Lung (tissue), 11 donors: ENCODE measurements at regions not wholly inside any gene's neighbourhood (a gene's known extent, or its start where the extent isn't known, plus 50 kb on each side); places are given as distances from the start of the nearest gene placed in this dataset.

ENCODE experiments used
- ATAC-seq: fragments of 200-7000 bp; cut with Tn5 transposase; one replicate; pipeline ENCODE4 v1.9.1; 2020; ENCODE audit warnings: moderate number of reproducible peaks; ENCODE audit not compliant: insufficient read depth, low FRiP score
- DNase-seq, 3 donors: peaks; one replicate each; pipeline ENCODE4 v3.0.0-alpha.2; 2013 to 2017
- H3K27ac ChIP-seq, 2 donors: one replicate each; pipeline ENCODE4 v1.5.1; 2013; ENCODE audit warnings: mild to moderate bottlenecking in 2 of 2, moderate library complexity in 2 of 2, control low read depth in 1 of 2, inconsistent platforms in 1 of 2, low read depth in 1 of 2, low read length in 1 of 2
- H3K27me3 ChIP-seq, 3 donors: one replicate each; pipeline ENCODE4 v1.5.1; 2013; ENCODE audit warnings: low read length in 2 of 3; ENCODE audit not compliant: control insufficient read depth in 3 of 3, insufficient read depth in 3 of 3
- H3K36me3 ChIP-seq, 4 donors: one replicate each; pipeline ENCODE4 v1.5.1; 2013; ENCODE audit warnings: low read length in 4 of 4, mild to moderate bottlenecking in 1 of 4, moderate library complexity in 1 of 4; ENCODE audit not compliant: control insufficient read depth in 4 of 4, insufficient read depth in 4 of 4
- H3K4me1 ChIP-seq, 5 donors: one replicate each; pipeline ENCODE4 v1.5.1; 2013; ENCODE audit warnings: low read length in 5 of 5, mild to moderate bottlenecking in 2 of 5, moderate library complexity in 1 of 5; ENCODE audit not compliant: control insufficient read depth in 5 of 5, insufficient read depth in 5 of 5
- H3K4me3 ChIP-seq: one replicate; pipeline ENCODE4 v1.5.1; 2013; ENCODE audit warnings: mild to moderate bottlenecking, control low read depth, moderate library complexity
- H3K9ac ChIP-seq, 2 donors: one replicate each; pipeline ENCODE4 v1.5.1; 2013; ENCODE audit warnings: low read length in 2 of 2, control low read depth in 1 of 2; ENCODE audit not compliant: insufficient read depth in 1 of 2
- H3K9me3 ChIP-seq, 4 donors: one replicate each; pipeline ENCODE4 v1.5.1; 2013; ENCODE audit warnings: low read length in 3 of 4, mild to moderate bottlenecking in 1 of 4, moderate library complexity in 1 of 4; ENCODE audit not compliant: control insufficient read depth in 4 of 4, insufficient read depth in 3 of 4
- CTCF ChIP-seq: IDR thresholded peaks from 2 replicates; pipeline ENCODE4 v1.5.1; 2012; ENCODE audit warnings: mild to moderate bottlenecking; ENCODE audit errors: control extremely low read depth, extremely low read depth
- WGBS, 2 donors: extraction: QIAGEN DNeasy Blood & Tissue Kit; methylation state at CpG; one replicate each; pipeline ENCODE4 v1.1.7; 2013; 5-methylcytosine and 5-hydroxymethylcytosine counted together
- donor health status: control.
- donor health status: control.
- donor health status: Bipolar disorder and iron deficiency.
- donor health status: healthy.
- donor health status: DM: yes; HTN: yes; CAD: no.

DNA sequence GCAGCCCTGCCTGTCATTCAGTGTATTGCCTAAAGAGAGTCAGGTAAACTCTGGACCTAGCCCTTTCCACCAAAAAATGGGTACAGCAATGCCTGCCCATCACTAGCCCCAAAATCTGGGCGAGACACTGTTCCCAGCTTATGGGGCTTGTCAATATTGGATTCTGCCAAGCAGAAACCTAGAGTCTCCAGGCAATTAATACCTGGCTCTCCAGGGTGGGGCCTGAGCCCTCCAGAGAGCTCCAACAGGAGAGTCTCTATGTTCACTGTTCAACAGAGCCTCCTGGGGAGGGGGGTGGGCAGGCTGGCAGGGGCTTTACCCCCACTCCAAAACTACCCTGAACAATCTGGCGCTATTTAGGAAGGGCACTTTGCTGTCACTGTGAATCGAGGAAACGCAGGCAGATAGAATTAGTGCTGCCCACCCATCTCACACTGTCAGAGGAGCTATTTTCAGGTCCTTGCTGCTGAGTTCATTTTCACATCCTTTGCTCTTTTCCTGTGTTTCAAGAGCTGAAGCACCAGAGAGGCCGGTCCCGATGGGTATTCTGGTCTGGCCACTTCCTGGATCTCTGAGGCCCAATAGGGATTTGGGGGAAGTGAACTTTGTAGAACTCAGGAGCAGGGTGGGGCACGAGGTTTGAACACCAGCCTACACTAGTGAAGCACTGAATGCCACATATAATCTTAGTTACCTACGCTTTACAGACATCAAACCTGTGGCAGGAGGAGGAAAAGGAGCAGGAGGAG, 121.8 kb downstream of the C5orf15 start:
- TF ChIP-seq CTCF = no peak
- WGBS, 2 donors = 44 to 56% methylated on average over 8 of the region's 8 CpGs
- H3K9ac ChIP-seq = no peak overlapping the region
- no peak for ATAC-seq
- H3K4me1 ChIP-seq = peaks cover 0 to 6% (median 0%) of the 10 kb centered on the region in 5 donors
- H3K27me3 ChIP-seq = no peaks in the 10 kb centered on the region
- no peak for DNase-seq
- H3K9me3 ChIP-seq = no peaks in the 10 kb centered on the region
- H3K27ac ChIP-seq = no peak overlapping the region
- H3K4me3 ChIP-seq = no peak overlapping the region
- no peaks in the 10 kb centered on the region for H3K36me3 ChIP-seq

DNA sequence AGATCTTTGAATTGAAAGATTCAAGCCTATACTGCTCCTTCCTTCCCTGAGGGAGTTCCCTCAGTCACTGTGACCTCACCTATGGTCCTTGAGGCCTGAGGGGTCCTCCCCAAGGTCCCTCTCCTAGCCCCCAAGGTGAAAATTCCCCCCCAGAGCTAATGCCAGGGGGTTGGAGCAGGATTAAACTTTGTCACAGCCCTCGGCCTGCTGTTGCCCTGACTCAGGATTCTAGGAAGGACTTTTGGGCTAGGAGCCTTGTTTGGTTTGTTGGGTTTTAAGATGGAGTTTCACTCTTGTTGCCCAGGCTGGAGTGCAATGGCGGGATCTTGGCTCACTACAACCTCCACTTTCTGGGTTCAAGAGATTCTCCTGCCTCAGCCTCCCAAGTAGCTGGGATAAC, 123.2 kb downstream of the C5orf15 start:
- Histone ChIP-seq H3K36me3 (no peaks in the 10 kb centered on the region), H3K9ac (no peak overlapping the region), H3K4me1 (peaks cover 0 to 6% (median 0%) of the 10 kb centered on the region in 5 donors), H3K27ac (no peak overlapping the region), H3K9me3 (no peaks in the 10 kb centered on the region), H3K4me3 (no peak overlapping the region), H3K27me3 (no peaks in the 10 kb centered on the region)
- ATAC-seq (no peak), DNase-seq (no peak)
- WGBS, 2 donors = 88 to 92% methylated on average over 2 of the region's 2 CpGs
- TF ChIP-seq CTCF = no peak

DNA sequence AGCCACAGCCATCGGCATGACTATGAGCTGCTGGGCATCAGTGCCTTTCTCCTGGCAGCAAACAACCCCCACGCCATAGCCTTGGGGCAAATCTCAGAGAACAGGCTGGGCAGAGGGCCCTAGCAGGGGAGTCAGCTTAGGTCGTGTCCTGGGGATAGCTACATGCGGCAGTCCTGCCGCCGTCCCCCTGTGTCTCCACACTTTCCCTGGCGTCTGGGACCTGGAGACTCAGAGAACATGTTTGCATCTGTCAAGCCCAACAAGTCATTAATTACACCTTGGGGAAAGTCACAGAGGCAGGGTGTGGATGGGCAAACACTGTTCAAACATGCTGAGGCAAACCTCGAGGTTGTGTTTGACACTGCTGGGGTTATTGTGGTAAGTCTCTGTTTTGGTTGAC, 123.6 kb downstream of the C5orf15 start:
- Histone ChIP-seq H3K9ac (no peak overlapping the region), H3K27ac (no peak overlapping the region), H3K4me3 (no peak overlapping the region), H3K36me3 (no peaks in the 10 kb centered on the region), H3K4me1 (peaks cover 0 to 6% (median 0%) of the 10 kb centered on the region in 5 donors), H3K9me3 (no peaks in the 10 kb centered on the region), H3K27me3 (no peaks in the 10 kb centered on the region)
- TF ChIP-seq CTCF = no peak
- ATAC-seq (no peak), DNase-seq (no peak)
- WGBS, 2 donors = 78 to 81% methylated on average over 8 of the region's 8 CpGs

GRCh38 chr5:133843911-133844310, 124.5 kb downstream of the C5orf15 start:
- WGBS, 2 donors = 84 to 89% methylated on average over 4 of the region's 4 CpGs
- no peak for DNase-seq
- H3K9ac ChIP-seq = no peak overlapping the region
- H3K4me1 ChIP-seq = peaks cover 0 to 6% (median 0%) of the 10 kb centered on the region in 5 donors
- no peak overlapping the region for H3K27ac ChIP-seq
- H3K36me3 ChIP-seq = no peaks in the 10 kb centered on the region
- no peaks in the 10 kb centered on the region for H3K27me3 ChIP-seq
- TF ChIP-seq CTCF = no peak
- H3K9me3 ChIP-seq = no peaks in the 10 kb centered on the region
- no peak overlapping the region for H3K4me3 ChIP-seq
- ATAC-seq = no peak
